ENCODE measurements at regions not wholly inside any gene's neighbourhood (a gene's known extent, or its start where the extent isn't known, plus 50 kb on each side); places are given as distances from the start of the nearest gene placed in this dataset.

GRCh38 chr10:131760416-131761166 is 140.2 kb upstream of the PPP2R2D start:
- DNase-seq: no peak

- DNase-seq: no peak
Observed at GRCh38 chr10:131762789-131763696, 137.8 kb upstream of the PPP2R2D start.

GRCh38 chr10:131764929-131765328 is 135.9 kb upstream of the PPP2R2D start:
- DNase-seq: no peak

- no peak for DNase-seq
Observed at GRCh38 chr10:131766096-131766495, 134.7 kb upstream of the PPP2R2D start.

GRCh38 chr10:131767716-131768115 is 133.1 kb upstream of the PPP2R2D start:
- DNase-seq: no peak

- no peak for DNase-seq
Observed at GRCh38 chr10:131769571-131770410, 131.0 kb upstream of the PPP2R2D start.

- DNase-seq: no peak
Observed at GRCh38 chr10:131770946-131771633, 129.7 kb upstream of the PPP2R2D start.

GRCh38 chr10:131771634-131772358 is 129.0 kb upstream of the PPP2R2D start:
- no peak for DNase-seq

- DNase-seq: no peak
Observed at GRCh38 chr10:131772441-131772840, 128.4 kb upstream of the PPP2R2D start.

- no peak for DNase-seq
Observed at GRCh38 chr10:131773370-131774343, 127.2 kb upstream of the PPP2R2D start.

GRCh38 chr10:131774681-131775085 is 126.1 kb upstream of the PPP2R2D start:
- DNase-seq: no peak

- no peak for DNase-seq
Observed at GRCh38 chr10:131775433-131775832, 125.4 kb upstream of the PPP2R2D start.

GRCh38 chr10:131775833-131776232 is 125.0 kb upstream of the PPP2R2D start:
- no peak for DNase-seq

- DNase-seq: no peak
Observed at GRCh38 chr10:131776496-131776895, 124.3 kb upstream of the PPP2R2D start.

- no peak for DNase-seq
Observed at GRCh38 chr10:131777162-131777561, 123.6 kb upstream of the PPP2R2D start.

- no peak for DNase-seq
Observed at GRCh38 chr10:131777921-131778320, 122.9 kb upstream of the PPP2R2D start.

GRCh38 chr10:131778385-131778784 is 122.4 kb upstream of the PPP2R2D start:
- no peak for DNase-seq

- DNase-seq: no peak
Observed at GRCh38 chr10:131778842-131779241, 122.0 kb upstream of the PPP2R2D start.

- DNase-seq: no peak
Observed at GRCh38 chr10:131779661-131780394, 121.0 kb upstream of the PPP2R2D start.

- no peak for DNase-seq
Observed at GRCh38 chr10:131781076-131781475, 119.7 kb upstream of the PPP2R2D start.

All from NK-92 treated with Interleukin-12 subunit alpha and Interleukin-12 subunit beta, amount 100 ng/mL, for 24 hours (cell line).